ENCODE measurements at regions not wholly inside any gene's neighbourhood (a gene's known extent, or its start where the extent isn't known, plus 50 kb on each side); places are given as distances from the start of the nearest gene placed in this dataset.
A peak's percentile ranks its signal among the peaks of the same experiment; 100 is the strongest.

DNA sequence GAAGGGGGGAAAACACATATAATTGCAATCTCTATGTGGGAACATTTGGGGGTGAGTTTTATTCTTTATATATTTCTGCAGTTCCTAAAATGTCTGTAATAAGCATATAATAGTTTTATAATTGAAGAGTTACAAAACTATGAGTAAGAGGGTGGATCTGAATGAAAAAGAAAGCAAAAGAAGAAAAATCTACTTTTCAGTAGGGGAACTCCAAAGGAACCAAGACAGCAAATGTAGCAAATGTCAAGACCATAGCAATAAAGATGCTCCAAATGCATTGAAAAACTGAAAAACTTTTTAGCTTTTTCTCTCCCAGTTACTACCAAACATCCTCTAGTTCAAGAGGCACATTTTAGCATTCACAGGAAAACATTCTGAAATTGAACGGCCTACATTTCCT is 434.8 kb downstream of the LMO4 start:
- intact Hi-C loops (cut with DNase I; ENCODE audit: low total_unique reads): no loop called here
- Histone ChIP-seq H3K27ac (peak overlapping the region in 1 of 8 donors; percentile 14), H3K4me3 (no peak overlapping the region), H3K36me3 (no peaks in the 10 kb centered on the region), H3K27me3 (replicated peaks in 1 of 7) (no peaks in the 10 kb centered on the region), H3K9me3 (peaks cover 0 to under 1% (median 0%) of the 10 kb centered on the region in 8 donors), H3K4me1 (peaks cover 0 to 8% (median 0%) of the 10 kb centered on the region in 6 donors)
- TF ChIP-seq, protein P1, sequence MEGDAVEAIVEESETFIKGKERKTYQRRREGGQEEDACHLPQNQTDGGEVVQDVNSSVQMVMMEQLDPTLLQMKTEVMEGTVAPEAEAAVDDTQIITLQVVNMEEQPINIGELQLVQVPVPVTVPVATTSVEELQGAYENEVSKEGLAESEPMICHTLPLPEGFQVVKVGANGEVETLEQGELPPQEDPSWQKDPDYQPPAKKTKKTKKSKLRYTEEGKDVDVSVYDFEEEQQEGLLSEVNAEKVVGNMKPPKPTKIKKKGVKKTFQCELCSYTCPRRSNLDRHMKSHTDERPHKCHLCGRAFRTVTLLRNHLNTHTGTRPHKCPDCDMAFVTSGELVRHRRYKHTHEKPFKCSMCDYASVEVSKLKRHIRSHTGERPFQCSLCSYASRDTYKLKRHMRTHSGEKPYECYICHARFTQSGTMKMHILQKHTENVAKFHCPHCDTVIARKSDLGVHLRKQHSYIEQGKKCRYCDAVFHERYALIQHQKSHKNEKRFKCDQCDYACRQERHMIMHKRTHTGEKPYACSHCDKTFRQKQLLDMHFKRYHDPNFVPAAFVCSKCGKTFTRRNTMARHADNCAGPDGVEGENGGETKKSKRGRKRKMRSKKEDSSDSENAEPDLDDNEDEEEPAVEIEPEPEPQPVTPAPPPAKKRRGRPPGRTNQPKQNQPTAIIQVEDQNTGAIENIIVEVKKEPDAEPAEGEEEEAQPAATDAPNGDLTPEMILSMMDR (IDR thresholded peaks at IDR 0.05 in 8 of 11, conservative IDR thresholded peaks at IDR 0.05 in 3 of 11): no peak
- no peak for TF ChIP-seq POLR2A (IDR thresholded peaks at IDR 0.05)
- no peak for TF ChIP-seq POLR2AphosphoS5 (IDR thresholded peaks at IDR 0.05)
- DNase-seq: no peak
- 18 to 34% (median 23%) methylated on average over 1 of the region's 1 CpG for WGBS, 5 donors

DNA sequence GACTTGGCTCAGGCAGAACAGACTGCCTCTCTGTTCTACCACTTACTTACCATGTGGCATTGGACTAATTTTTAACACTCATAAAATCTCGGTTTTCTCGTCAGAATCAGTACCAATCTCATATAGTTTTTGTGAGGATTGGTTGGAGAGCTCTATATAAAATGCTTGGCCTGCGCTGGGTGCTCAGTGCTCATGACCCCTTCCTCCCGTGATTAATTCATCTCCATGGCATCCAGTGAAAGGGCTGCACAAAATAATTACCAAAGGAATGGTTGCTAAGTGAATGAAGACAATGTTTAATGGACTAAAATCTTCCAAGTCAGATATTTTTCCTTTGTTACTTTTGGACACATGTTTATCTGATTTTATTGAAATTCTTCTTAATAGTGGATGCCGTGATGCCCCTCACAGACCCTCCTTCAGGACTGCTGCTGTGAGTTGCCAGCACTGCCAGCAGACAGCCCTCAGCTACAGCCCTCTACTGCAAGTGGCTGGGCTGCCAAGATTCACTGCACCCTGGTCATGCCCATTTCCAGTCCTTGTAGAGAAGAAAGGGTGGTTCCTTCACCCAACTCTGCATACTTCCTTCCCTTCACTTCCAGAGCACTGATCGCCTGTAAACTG is 436.5 kb downstream of the LMO4 start:
- intact Hi-C loops (cut with DNase I; ENCODE audit: low total_unique reads): no loop called here
- TF ChIP-seq, protein P1 (IDR thresholded peaks at IDR 0.05 in 8 of 11, conservative IDR thresholded peaks at IDR 0.05 in 3 of 11): no peak
- TF ChIP-seq POLR2A (IDR thresholded peaks at IDR 0.05): no peak
- no peak for TF ChIP-seq POLR2AphosphoS5 (IDR thresholded peaks at IDR 0.05)
- Histone ChIP-seq H3K9me3 (peaks cover 0 to 12% (median 4%) of the 10 kb centered on the region in 8 donors), H3K4me3 (no peak overlapping the region), H3K4me1 (peaks cover 0 to 8% (median 0%) of the 10 kb centered on the region in 6 donors), H3K27ac (no peak overlapping the region), H3K36me3 (no peaks in the 10 kb centered on the region), H3K27me3 (replicated peaks in 1 of 7) (no peaks in the 10 kb centered on the region)
- WGBS, 5 donors: 79 to 92% (median 88%) methylated on average over 6 of the region's 6 CpGs
- no peak for DNase-seq

DNA sequence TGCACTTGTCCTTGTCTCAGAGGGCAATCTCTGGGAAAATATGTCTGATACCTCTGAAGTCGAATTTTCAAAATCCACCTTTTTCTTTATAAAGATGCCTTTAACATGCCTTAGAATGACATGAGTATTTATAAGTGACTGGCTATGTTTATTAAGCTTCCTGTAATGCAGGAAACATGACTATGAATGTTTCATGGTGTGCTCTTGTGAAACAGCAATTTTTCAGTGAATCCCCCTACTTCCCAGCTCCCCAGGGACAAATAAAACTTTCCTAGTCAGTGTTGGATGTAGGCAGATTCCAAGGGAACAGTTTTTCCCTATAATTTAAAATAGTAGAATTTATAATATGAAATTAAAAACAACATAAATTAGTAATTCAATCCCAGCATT is 437.0 kb downstream of the LMO4 start:
- no peak for DNase-seq
- 49 to 76% (median 55%) methylated on average over 1 of the region's 1 CpG for WGBS, 5 donors
- H3K36me3 ChIP-seq: no peaks in the 10 kb centered on the region

DNA sequence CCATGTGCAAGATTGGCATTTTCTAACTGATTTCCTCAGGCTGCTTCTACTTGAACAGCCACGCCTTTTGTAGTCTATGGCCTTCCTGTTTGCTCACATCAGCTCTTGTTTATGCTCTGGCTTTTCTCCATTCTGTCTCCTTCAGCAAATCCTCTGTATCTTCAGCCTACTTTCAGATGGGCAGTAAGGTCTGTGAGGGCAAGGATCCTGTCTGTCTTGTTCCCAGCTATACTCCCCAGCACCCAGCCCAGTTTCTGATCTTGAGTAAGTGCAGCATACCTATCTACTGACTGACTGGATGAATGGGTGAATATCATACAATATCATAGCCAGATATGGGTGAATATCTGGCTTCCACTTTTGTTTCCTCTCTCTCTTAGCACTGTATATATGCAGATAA is 438.1 kb downstream of the LMO4 start:
- peaks cover 0 to 8% (median 0%) of the 10 kb centered on the region in 6 donors for H3K4me1 ChIP-seq
- peaks cover 0 to 12% (median 4%) of the 10 kb centered on the region in 8 donors for H3K9me3 ChIP-seq
- TF ChIP-seq, protein P1 (IDR thresholded peaks at IDR 0.05 in 8 of 11, conservative IDR thresholded peaks at IDR 0.05 in 3 of 11): no peak
- no peak for TF ChIP-seq POLR2AphosphoS5 (IDR thresholded peaks at IDR 0.05)
- H3K27ac ChIP-seq: no peak overlapping the region
- H3K36me3 ChIP-seq: no peaks in the 10 kb centered on the region
- no peak overlapping the region for H3K4me3 ChIP-seq
- no peaks in the 10 kb centered on the region for H3K27me3 ChIP-seq (replicated peaks in 1 of 7)
- 55 to 79% (median 61%) methylated on average over 1 of the region's 1 CpG for WGBS, 5 donors
- DNase-seq: no peak
- intact Hi-C loops (cut with DNase I; ENCODE audit: low total_unique reads): no loop called here

More for the DNA sequence above, 437.0 kb downstream of the LMO4 start:
- no peaks in the 10 kb centered on the region for H3K27me3 ChIP-seq (replicated peaks in 1 of 7)
- H3K27ac ChIP-seq: no peak overlapping the region
- TF ChIP-seq, protein P1 (IDR thresholded peaks at IDR 0.05 in 8 of 11, conservative IDR thresholded peaks at IDR 0.05 in 3 of 11): no peak
- TF ChIP-seq POLR2AphosphoS5 (IDR thresholded peaks at IDR 0.05): no peak
- TF ChIP-seq POLR2A (IDR thresholded peaks at IDR 0.05): no peak
- intact Hi-C loops (cut with DNase I; ENCODE audit: low total_unique reads): no loop called here
- H3K4me3 ChIP-seq: no peak overlapping the region
- peaks cover 0 to 12% (median 4%) of the 10 kb centered on the region in 8 donors for H3K9me3 ChIP-seq
- H3K4me1 ChIP-seq: peaks cover 0 to 8% (median 0%) of the 10 kb centered on the region in 6 donors
